HCT116 (cell line): ENCODE measurements at regions not wholly inside any gene's neighbourhood (a gene's known extent, or its start where the extent isn't known, plus 50 kb on each side); places are given as distances from the start of the nearest gene placed in this dataset.

Source experiments
- CTCF ChIP-seq, 3 experiments: fragments of 200-600 bp in 1 of 3; sonication (generic) in 1 of 3; IDR thresholded peaks in 2 of 3; conservative IDR thresholded peaks in 1 of 3; 2 replicates each; pipeline ENCODE4 v1.5.1; 2012 to 2017; ENCODE audit warnings: low read depth in 2 of 3, low read length in 2 of 3, antibody characterized with exemption in 1 of 3, borderline replicate concordance in 1 of 3, control low read depth in 1 of 3, mild to moderate bottlenecking in 1 of 3, mixed read lengths in 1 of 3, mixed run types in 1 of 3, moderate library complexity in 1 of 3; ENCODE audit not compliant: insufficient read depth in 1 of 3
- POLR2A ChIP-seq: IDR thresholded peaks from 2 replicates; pipeline ENCODE4 v1.7.0; 2011; ENCODE audit warnings: borderline replicate concordance; ENCODE audit not compliant: insufficient read depth, insufficient read length; ENCODE audit errors: extremely low read depth
- TF ChIP-seq, protein P1 (sequence below): IDR thresholded peaks from 2 replicates; pipeline ENCODE4 v1.6.1; 2011; ENCODE audit warnings: mild to moderate bottlenecking, low read length, moderate library complexity; ENCODE audit not compliant: insufficient replicate concordance; ENCODE audit errors: extremely low read depth

GRCh38 chr9:80793706-80794105 lies 895.6 kb downstream of the TLE1 start:
- no peak for TF ChIP-seq POLR2A
- TF ChIP-seq, protein P1, sequence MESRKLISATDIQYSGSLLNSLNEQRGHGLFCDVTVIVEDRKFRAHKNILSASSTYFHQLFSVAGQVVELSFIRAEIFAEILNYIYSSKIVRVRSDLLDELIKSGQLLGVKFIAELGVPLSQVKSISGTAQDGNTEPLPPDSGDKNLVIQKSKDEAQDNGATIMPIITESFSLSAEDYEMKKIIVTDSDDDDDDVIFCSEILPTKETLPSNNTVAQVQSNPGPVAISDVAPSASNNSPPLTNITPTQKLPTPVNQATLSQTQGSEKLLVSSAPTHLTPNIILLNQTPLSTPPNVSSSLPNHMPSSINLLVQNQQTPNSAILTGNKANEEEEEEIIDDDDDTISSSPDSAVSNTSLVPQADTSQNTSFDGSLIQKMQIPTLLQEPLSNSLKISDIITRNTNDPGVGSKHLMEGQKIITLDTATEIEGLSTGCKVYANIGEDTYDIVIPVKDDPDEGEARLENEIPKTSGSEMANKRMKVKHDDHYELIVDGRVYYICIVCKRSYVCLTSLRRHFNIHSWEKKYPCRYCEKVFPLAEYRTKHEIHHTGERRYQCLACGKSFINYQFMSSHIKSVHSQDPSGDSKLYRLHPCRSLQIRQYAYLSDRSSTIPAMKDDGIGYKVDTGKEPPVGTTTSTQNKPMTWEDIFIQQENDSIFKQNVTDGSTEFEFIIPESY, result no peak
- TF ChIP-seq CTCF (IDR thresholded peaks at IDR 0.05 in 2 of 3, conservative IDR thresholded peaks at IDR 0.05 in 1 of 3; ENCODE audit: borderline replicate concordance in 1 of 3, insufficient read depth in 1 of 3, low read depth in 2 of 3, low read length in 2 of 3), result no peak
